ENCODE measurements at regions not wholly inside any gene's neighbourhood (a gene's known extent, or its start where the extent isn't known, plus 50 kb on each side); places are given as distances from the start of the nearest gene placed in this dataset.

GRCh38 chr2:9780368-9781130 is 62.7 kb upstream of the TAF1B start:
- ATAC-seq (no peak), DNase-seq (ENCODE audit: low spot score) (no peak)
- H3K9me3 Mint-ChIP-seq = no peaks in the 10 kb centered on the region; the same call in 1 of the 2 replicates
- H3K4me3 Mint-ChIP-seq = no peak overlapping the region
- POLR2A ChIA-PET = no interaction called here
- CTCF ChIA-PET = interaction anchor here (3.8 to 3.9 kb wide), 2 partner anchors 11 to 20 kb away, joined by 16 to 39 read pairs; no protein-coding TSS in a partner anchor
- no peaks in the 10 kb centered on the region for H3K4me1 Mint-ChIP-seq
- TF ChIP-seq ZNF121 (CRISPR knock-in tag; IDR thresholded peaks at IDR 0.05) (no peak), FOXK1 (CRISPR knock-in tag; IDR thresholded peaks at IDR 0.05) (no peak), ELF4 (CRISPR knock-in tag; IDR thresholded peaks at IDR 0.05; ENCODE audit: low read depth) (no peak), ZNF423 (CRISPR knock-in tag; IDR thresholded peaks at IDR 0.05) (no peak), ZNF425 (CRISPR knock-in tag; conservative IDR thresholded peaks at IDR 0.05) (no peak), ZNF532 (CRISPR knock-in tag; IDR thresholded peaks at IDR 0.05; ENCODE audit: borderline replicate concordance) (no peak)
- H3K36me3 Mint-ChIP-seq = no peaks in the 10 kb centered on the region
- no peak overlapping the region for H3K27ac Mint-ChIP-seq
- H3K27me3 Mint-ChIP-seq (ENCODE audit: low read depth) = no peaks in the 10 kb centered on the region; the same call in 1 of the 2 replicates

- H3K27me3 Mint-ChIP-seq (ENCODE audit: low read depth) = no peaks in the 10 kb centered on the region; the same call in 1 of the 2 replicates
- ChIA-PET POLR2A (no interaction called here), CTCF (interaction anchor here (0.6 to 1.4 kb wide), 2 partner anchors 18 to 186 kb away, joined by 6 to 7 read pairs; no protein-coding TSS in a partner anchor)
- ATAC-seq (no peak), DNase-seq (ENCODE audit: low spot score) (no peak)
- H3K27ac Mint-ChIP-seq = no peak overlapping the region
- H3K4me3 Mint-ChIP-seq = no peak overlapping the region
- TF ChIP-seq SP1 (CRISPR knock-in tag; conservative IDR thresholded peaks at IDR 0.05) = no peak
- no peak for TF ChIP-seq ATF3 (CRISPR knock-in tag; conservative IDR thresholded peaks at IDR 0.05)
- no peak for TF ChIP-seq USF2 (CRISPR knock-in tag; IDR thresholded peaks at IDR 0.05)
- no peak for TF ChIP-seq ZBTB21 (CRISPR knock-in tag; IDR thresholded peaks at IDR 0.05; ENCODE audit: borderline replicate concordance)
- no peak for TF ChIP-seq E2F4 (CRISPR knock-in tag; IDR thresholded peaks at IDR 0.05; ENCODE audit: borderline replicate concordance, low read depth)
- TF ChIP-seq GABPB1 (CRISPR knock-in tag; IDR thresholded peaks at IDR 0.05) = no peak
- no peaks in the 10 kb centered on the region for H3K4me1 Mint-ChIP-seq
- H3K36me3 Mint-ChIP-seq = no peaks in the 10 kb centered on the region
- H3K9me3 Mint-ChIP-seq = no peaks in the 10 kb centered on the region; the same call in 1 of the 2 replicates
Measured at GRCh38 chr2:9781252-9781651, 62.0 kb upstream of the TAF1B start.

Data from WTC11 (cell line).